Endodermal cell (in vitro differentiated cells): ENCODE measurements at regions not wholly inside any gene's neighbourhood (a gene's known extent, or its start where the extent isn't known, plus 50 kb on each side); places are given as distances from the start of the nearest gene placed in this dataset.

ENCODE experiments used
- DNase-seq: peaks from one replicate; pipeline ENCODE4 v3.0.0-alpha.2; 2017
- H3K27ac ChIP-seq: 2 replicates; pipeline ENCODE4 v1.5.1; 2013; ENCODE audit warnings: mild to moderate bottlenecking, low read depth, low read length, moderate library complexity
- H3K27me3 ChIP-seq: 2 replicates; pipeline ENCODE4 v1.6.1; 2013; ENCODE audit warnings: mild to moderate bottlenecking, low read length, moderate library complexity; ENCODE audit not compliant: insufficient read depth, control insufficient read depth, poor library complexity, severe bottlenecking
- H3K36me3 ChIP-seq: 2 replicates; pipeline ENCODE4 v1.7.0; 2013; ENCODE audit warnings: mild to moderate bottlenecking, low read length, moderate library complexity; ENCODE audit not compliant: control insufficient read depth, insufficient read depth
- H3K4me1 ChIP-seq: one replicate; pipeline ENCODE4 v1.7.0; 2013; ENCODE audit warnings: low read length; ENCODE audit not compliant: control insufficient read depth, insufficient read depth
- H3K4me3 ChIP-seq: 2 replicates; pipeline ENCODE4 v1.5.1; 2013; ENCODE audit warnings: mild to moderate bottlenecking, low read length, moderate library complexity
- H3K9ac ChIP-seq: 2 replicates; pipeline ENCODE4 v1.6.1; 2013; ENCODE audit warnings: mild to moderate bottlenecking, low read length, moderate library complexity; ENCODE audit not compliant: poor library complexity, severe bottlenecking; ENCODE audit errors: extremely low read depth
- H3K9me3 ChIP-seq: 2 replicates; pipeline ENCODE4 v1.6.1; 2013; ENCODE audit warnings: mild to moderate bottlenecking, low read length, moderate library complexity; ENCODE audit not compliant: control insufficient read depth
- H3K27ac Mint-ChIP-seq: 2 replicates; pipeline ENCODE4 v1.8.0; 2020; ENCODE audit warnings: mixed read lengths
- H3K27me3 Mint-ChIP-seq: 2 replicates; pipeline ENCODE4 v1.8.0; 2021; ENCODE audit warnings: mild to moderate bottlenecking, mixed read lengths; ENCODE audit not compliant: insufficient read depth
- H3K36me3 Mint-ChIP-seq: 2 replicates; pipeline ENCODE4 v1.8.0; 2020; ENCODE audit warnings: low read depth, mixed read lengths
- H3K4me1 Mint-ChIP-seq: 2 replicates; pipeline ENCODE4 v1.8.0; 2020; ENCODE audit warnings: mixed read lengths
- H3K4me3 Mint-ChIP-seq: 2 replicates; pipeline ENCODE4 v1.8.0; 2020; ENCODE audit warnings: mild to moderate bottlenecking, moderate library complexity, mixed read lengths
- H3K9me3 Mint-ChIP-seq: 2 replicates; pipeline ENCODE4 v1.8.0; 2020; ENCODE audit warnings: mild to moderate bottlenecking, mixed read lengths
- WGBS, 2 experiments: methylation state at CpG; one replicate each; pipeline versions ENCODE4 v1.1.5 to v1.1.7; 2013; ENCODE audit warnings: missing lambda C conversion rate in 2 of 2, mixed read lengths in 1 of 2; ENCODE audit not compliant: insufficient coverage in 1 of 2, insufficient read length in 1 of 2; 5-methylcytosine and 5-hydroxymethylcytosine counted together
- TF ChIP-seq, protein P1 (sequence below): fragments of 200-600 bp; sonication (generic); conservative IDR thresholded peaks from 2 replicates; pipeline ENCODE4 v1.5.0; 2021; ENCODE audit warnings: antibody characterized with exemption, mild to moderate bottlenecking

DNA sequence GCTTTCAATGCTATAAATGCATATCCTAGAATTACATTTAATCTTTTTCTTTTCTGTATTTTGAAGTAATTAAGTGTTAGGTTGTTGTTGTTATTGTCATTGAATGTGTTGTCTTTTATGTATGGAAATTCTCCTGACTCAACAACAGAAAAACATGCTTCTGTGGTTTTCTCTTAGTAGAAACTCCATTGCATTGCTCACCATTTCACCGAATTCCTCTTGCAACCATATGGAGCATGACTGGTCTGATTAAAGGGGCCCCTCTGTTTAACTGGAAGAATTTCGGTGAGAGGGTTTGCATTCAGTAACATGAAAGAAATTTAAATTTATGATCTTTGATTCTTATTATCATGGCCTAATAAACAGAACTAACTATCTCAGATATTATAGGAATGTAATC is 454.3 kb upstream of the JARID2 start:
- no peak for DNase-seq
- TF ChIP-seq, protein P1, sequence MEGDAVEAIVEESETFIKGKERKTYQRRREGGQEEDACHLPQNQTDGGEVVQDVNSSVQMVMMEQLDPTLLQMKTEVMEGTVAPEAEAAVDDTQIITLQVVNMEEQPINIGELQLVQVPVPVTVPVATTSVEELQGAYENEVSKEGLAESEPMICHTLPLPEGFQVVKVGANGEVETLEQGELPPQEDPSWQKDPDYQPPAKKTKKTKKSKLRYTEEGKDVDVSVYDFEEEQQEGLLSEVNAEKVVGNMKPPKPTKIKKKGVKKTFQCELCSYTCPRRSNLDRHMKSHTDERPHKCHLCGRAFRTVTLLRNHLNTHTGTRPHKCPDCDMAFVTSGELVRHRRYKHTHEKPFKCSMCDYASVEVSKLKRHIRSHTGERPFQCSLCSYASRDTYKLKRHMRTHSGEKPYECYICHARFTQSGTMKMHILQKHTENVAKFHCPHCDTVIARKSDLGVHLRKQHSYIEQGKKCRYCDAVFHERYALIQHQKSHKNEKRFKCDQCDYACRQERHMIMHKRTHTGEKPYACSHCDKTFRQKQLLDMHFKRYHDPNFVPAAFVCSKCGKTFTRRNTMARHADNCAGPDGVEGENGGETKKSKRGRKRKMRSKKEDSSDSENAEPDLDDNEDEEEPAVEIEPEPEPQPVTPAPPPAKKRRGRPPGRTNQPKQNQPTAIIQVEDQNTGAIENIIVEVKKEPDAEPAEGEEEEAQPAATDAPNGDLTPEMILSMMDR = no peak
- no peaks in the 10 kb centered on the region for H3K36me3 ChIP-seq
- no peak overlapping the region for H3K27ac ChIP-seq
- Mint-ChIP-seq H3K27ac (no peak overlapping the region), H3K36me3 (no peaks in the 10 kb centered on the region), H3K27me3 (no peaks in the 10 kb centered on the region), H3K4me3 (no peak overlapping the region), H3K9me3 (no peaks in the 10 kb centered on the region), H3K4me1 (peaks cover 56% of the 10 kb centered on the region)
- H3K9ac ChIP-seq = no peak overlapping the region
- H3K27me3 ChIP-seq = no peaks in the 10 kb centered on the region
- no peaks in the 10 kb centered on the region for H3K9me3 ChIP-seq
- no peak overlapping the region for H3K4me3 ChIP-seq
- peaks cover 7% of the 10 kb centered on the region for H3K4me1 ChIP-seq
- WGBS, 2 experiments = 80 to 98% methylated on average over 1 to 2 of the region's 2 CpGs

DNA sequence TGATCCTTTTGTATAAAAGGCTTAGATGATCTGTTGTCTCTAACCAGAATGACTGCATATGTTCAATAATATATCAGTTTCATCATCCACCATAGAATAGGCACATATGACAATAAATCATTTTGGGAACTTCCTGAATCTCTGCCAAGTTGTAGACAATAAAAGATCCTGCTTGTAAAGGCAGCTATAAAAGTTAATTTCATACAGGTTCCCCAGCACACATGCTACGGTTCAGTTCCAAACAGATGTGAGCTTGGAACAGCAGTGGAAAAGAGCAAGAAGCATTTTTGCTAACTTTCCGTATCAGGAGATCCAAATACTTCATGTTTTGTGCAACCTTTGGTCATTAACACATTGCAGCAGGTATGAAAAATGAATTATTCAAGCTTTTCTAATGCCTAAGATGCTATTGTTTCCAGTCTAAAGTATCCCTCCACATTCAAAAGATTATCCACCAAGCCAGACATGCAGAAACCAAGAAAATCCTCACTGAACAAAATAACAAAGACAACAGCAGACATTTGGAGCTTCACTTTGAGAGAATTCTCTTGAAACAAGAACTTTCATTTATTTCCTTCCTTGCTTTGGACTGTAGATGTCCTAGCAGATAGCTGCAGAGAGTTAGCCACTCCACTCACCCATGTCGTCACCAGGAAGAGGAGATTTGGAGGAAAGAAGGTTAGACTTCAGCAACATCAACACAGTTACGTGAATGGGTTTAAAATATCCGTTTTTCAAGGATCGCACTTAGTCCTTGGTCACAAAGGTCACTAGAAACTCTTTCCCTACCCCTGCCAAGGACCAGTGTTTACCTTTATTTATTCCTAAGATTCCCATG is 453.5 kb upstream of the JARID2 start:
- no peak for DNase-seq
- Histone ChIP-seq H3K4me3 (no peak overlapping the region), H3K36me3 (no peaks in the 10 kb centered on the region), H3K27me3 (no peaks in the 10 kb centered on the region), H3K9ac (no peak overlapping the region), H3K27ac (no peak overlapping the region), H3K4me1 (peaks cover 3% of the 10 kb centered on the region), H3K9me3 (no peaks in the 10 kb centered on the region)
- Mint-ChIP-seq H3K27ac (no peak overlapping the region), H3K4me1 (peaks cover 55% of the 10 kb centered on the region), H3K36me3 (no peaks in the 10 kb centered on the region), H3K27me3 (no peaks in the 10 kb centered on the region), H3K4me3 (no peak overlapping the region), H3K9me3 (no peaks in the 10 kb centered on the region)
- TF ChIP-seq, protein P1 = no peak
- WGBS, 2 experiments = 92% methylated on average over 6 of the region's 6 CpGs

DNA sequence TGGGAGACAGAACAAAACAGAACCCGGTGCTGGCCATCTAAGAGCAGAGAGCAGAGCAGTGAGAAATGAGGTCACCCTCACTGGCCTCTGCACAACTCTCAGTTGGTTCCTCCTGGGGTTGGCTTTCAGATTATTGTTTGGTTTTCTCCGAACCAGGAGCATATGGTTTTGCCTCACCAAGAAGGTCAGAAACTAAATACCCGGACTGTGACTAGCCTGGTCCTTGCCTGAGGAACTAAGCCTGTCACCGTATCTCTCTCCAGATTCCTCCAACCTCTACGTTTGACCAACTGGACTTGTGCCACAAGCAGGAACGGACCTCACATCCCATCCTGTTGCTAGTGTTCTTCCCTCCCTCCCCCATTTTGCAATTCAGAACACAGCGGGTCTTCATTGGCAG is 450.4 kb upstream of the JARID2 start:
- Mint-ChIP-seq H3K4me3 (no peak overlapping the region), H3K4me1 (peaks cover 52% of the 10 kb centered on the region), H3K9me3 (peaks cover 4% of the 10 kb centered on the region), H3K36me3 (no peaks in the 10 kb centered on the region), H3K27me3 (no peaks in the 10 kb centered on the region), H3K27ac (no peak overlapping the region)
- Histone ChIP-seq H3K4me1 (peaks cover 11% of the 10 kb centered on the region), H3K9me3 (no peaks in the 10 kb centered on the region), H3K4me3 (no peak overlapping the region), H3K27me3 (no peaks in the 10 kb centered on the region), H3K36me3 (no peaks in the 10 kb centered on the region), H3K9ac (no peak overlapping the region), H3K27ac (no peak overlapping the region)
- 91 to 95% methylated on average over 7 of the region's 7 CpGs for WGBS, 2 experiments
- no peak for DNase-seq
- TF ChIP-seq, protein P1 = no peak
